Fibroblast of lung (primary cell): ENCODE measurements at regions not wholly inside any gene's neighbourhood (a gene's known extent, or its start where the extent isn't known, plus 50 kb on each side); places are given as distances from the start of the nearest gene placed in this dataset.

ENCODE experiments used
- DNase-seq, 2 donors: peaks; one replicate each; pipeline versions ENCODE4 v3.0.0 to v3.0.0-alpha.2; 2010; ENCODE audit warnings: low read depth in 2 of 2
- H2AFZ ChIP-seq: 2 replicates; pipeline ENCODE4 v1.5.1; 2012; ENCODE audit warnings: low read length, control low read depth, inconsistent platforms
- H3K27ac ChIP-seq: 2 replicates; pipeline ENCODE4 v1.5.1; 2011; ENCODE audit warnings: low read length, control low read depth; ENCODE audit not compliant: insufficient read depth
- H3K27me3 ChIP-seq: 2 replicates; pipeline ENCODE4 v1.5.1; 2011; ENCODE audit warnings: mild to moderate bottlenecking, low read length; ENCODE audit not compliant: control insufficient read depth, insufficient read depth
- H3K36me3 ChIP-seq: 2 replicates; pipeline ENCODE4 v1.5.1; 2011; ENCODE audit warnings: low read length; ENCODE audit not compliant: control insufficient read depth, insufficient read depth
- H3K4me1 ChIP-seq: 2 replicates; pipeline ENCODE4 v1.5.1; 2011; ENCODE audit warnings: low read length; ENCODE audit not compliant: control insufficient read depth, insufficient read depth; ENCODE audit errors: extremely low read depth
- H3K4me2 ChIP-seq: 2 replicates; pipeline ENCODE4 v1.5.1; 2011; ENCODE audit warnings: low read length, control low read depth; ENCODE audit not compliant: insufficient read depth; ENCODE audit errors: extremely low read depth
- H3K4me3 ChIP-seq, 4 experiments: fragments of 200-600 bp in 1 of 4; sonication (generic) in 1 of 4; replicated peaks in 1 of 4; 2 replicates each; pipeline ENCODE4 v1.5.1; 2011 to 2016; ENCODE audit warnings: low read length in 4 of 4, low read depth in 3 of 4, mild to moderate bottlenecking in 3 of 4, control low read depth in 2 of 4, inconsistent platforms in 1 of 4, mixed read lengths in 1 of 4; ENCODE audit not compliant: insufficient read depth in 1 of 4; ENCODE audit errors: control extremely low read depth in 1 of 4
- H3K79me2 ChIP-seq: 2 replicates; pipeline ENCODE4 v1.5.1; 2012; ENCODE audit warnings: mild to moderate bottlenecking, low read length, inconsistent platforms; ENCODE audit not compliant: control insufficient read depth, insufficient read depth
- H3K9ac ChIP-seq: 2 replicates; pipeline ENCODE4 v1.5.1; 2011; ENCODE audit warnings: mild to moderate bottlenecking, low read length, control low read depth; ENCODE audit not compliant: insufficient read depth
- H3K9me3 ChIP-seq: 2 replicates; pipeline ENCODE4 v1.5.1; 2012; ENCODE audit warnings: low read depth, low read length; ENCODE audit not compliant: control insufficient read depth, insufficient read depth
- H4K20me1 ChIP-seq: 2 replicates; pipeline ENCODE4 v1.5.1; 2011; ENCODE audit warnings: low read length; ENCODE audit not compliant: control insufficient read depth, insufficient read depth; ENCODE audit errors: extremely low read depth
- CTCF ChIP-seq, 2 donors: IDR thresholded peaks in 1 of 2; conservative IDR thresholded peaks in 1 of 2; 1 replicate in 1 of 2; 2 replicates in 1 of 2; pipeline ENCODE4 v1.5.1; 2011 to 2012; ENCODE audit warnings: low read length in 2 of 2, control low read depth in 1 of 2, inconsistent platforms in 1 of 2, low read depth in 1 of 2, mild to moderate bottlenecking in 1 of 2
- EZH2 ChIP-seq: IDR thresholded peaks from 2 replicates; pipeline ENCODE4 v1.5.1; 2012; ENCODE audit warnings: low read length, control low read depth, mild to moderate bottlenecking; ENCODE audit errors: missing control alignments

- Histone ChIP-seq H3K9ac (no peak overlapping the region), H3K4me3 (no peak overlapping the region), H3K36me3 (no peaks in the 10 kb centered on the region), H4K20me1 (no peaks in the 10 kb centered on the region), H3K27me3 (no peaks in the 10 kb centered on the region), H3K4me2 (no peak overlapping the region), H3K4me1 (no peaks in the 10 kb centered on the region), H3K79me2 (no peaks in the 10 kb centered on the region), H3K27ac (no peak overlapping the region), H2AFZ (no peak overlapping the region), H3K9me3 (no peaks in the 10 kb centered on the region)
- TF ChIP-seq EZH2, result no peak
- TF ChIP-seq CTCF (conservative IDR thresholded peaks at IDR 0.05 in 1 of 2, IDR thresholded peaks at IDR 0.05 in 1 of 2; ENCODE audit: low read depth in 1 of 2, low read length in 2 of 2), result no peak
- DNase-seq, result no peak
Measured at GRCh38 chr7:118737935-118738334, 513.4 kb downstream of the ANKRD7 start.

GRCh38 chr7:118745927-118746326 is 521.4 kb downstream of the ANKRD7 start:
- no peak for DNase-seq
- Histone ChIP-seq H3K4me3 (no peak overlapping the region), H3K36me3 (no peaks in the 10 kb centered on the region), H3K27ac (no peak overlapping the region), H3K9me3 (no peaks in the 10 kb centered on the region), H3K4me2 (no peak overlapping the region), H3K4me1 (no peaks in the 10 kb centered on the region), H3K27me3 (no peaks in the 10 kb centered on the region), H4K20me1 (no peaks in the 10 kb centered on the region), H3K79me2 (no peaks in the 10 kb centered on the region), H2AFZ (no peak overlapping the region), H3K9ac (no peak overlapping the region)
- TF ChIP-seq CTCF (conservative IDR thresholded peaks at IDR 0.05 in 1 of 2, IDR thresholded peaks at IDR 0.05 in 1 of 2; ENCODE audit: low read depth in 1 of 2, low read length in 2 of 2) (no peak), EZH2 (no peak)

GRCh38 chr7:118747473-118747872 is 523.0 kb downstream of the ANKRD7 start:
- no peak overlapping the region for H3K4me3 ChIP-seq
- no peaks in the 10 kb centered on the region for H3K36me3 ChIP-seq
- H3K79me2 ChIP-seq, result no peaks in the 10 kb centered on the region
- H3K9me3 ChIP-seq, result no peaks in the 10 kb centered on the region
- H2AFZ ChIP-seq, result no peak overlapping the region
- no peak for TF ChIP-seq EZH2
- no peak for TF ChIP-seq CTCF (conservative IDR thresholded peaks at IDR 0.05 in 1 of 2, IDR thresholded peaks at IDR 0.05 in 1 of 2; ENCODE audit: low read depth in 1 of 2, low read length in 2 of 2)
- no peak overlapping the region for H3K27ac ChIP-seq
- H3K4me2 ChIP-seq, result no peak overlapping the region
- no peaks in the 10 kb centered on the region for H3K27me3 ChIP-seq
- no peak overlapping the region for H3K9ac ChIP-seq
- no peak for DNase-seq
- no peaks in the 10 kb centered on the region for H3K4me1 ChIP-seq
- no peaks in the 10 kb centered on the region for H4K20me1 ChIP-seq
